Natural killer cell (primary cell): ENCODE measurements at regions not wholly inside any gene's neighbourhood (a gene's known extent, or its start where the extent isn't known, plus 50 kb on each side); places are given as distances from the start of the nearest gene placed in this dataset.

Experiments
- ATAC-seq, 3 donors: fragments of 150-1000 bp in 2 of 3; fragments of 200-7000 bp in 1 of 3; cut with Tn5 transposase; 1 replicate in 1 of 3; 2 replicates in 2 of 3; pipeline ENCODE4 v1.10.0; 2021; ENCODE audit warnings: mild to moderate bottlenecking in 2 of 3, moderate library complexity in 2 of 3
- DNase-seq, 2 donors: peaks; one replicate each; pipeline versions ENCODE4 v3.0.0 to v3.0.0-alpha.2; 2013 to 2021; ENCODE audit warnings: mixed read lengths in 1 of 2
- H3K27ac ChIP-seq: one replicate; pipeline ENCODE4 v1.5.1; 2013; ENCODE audit warnings: mild to moderate bottlenecking, low read length
- H3K27me3 ChIP-seq: one replicate; pipeline ENCODE4 v1.6.1; 2013; ENCODE audit warnings: low read length; ENCODE audit not compliant: control insufficient read depth, insufficient read depth
- H3K36me3 ChIP-seq: one replicate; pipeline ENCODE4 v1.6.1; 2013; ENCODE audit warnings: low read length; ENCODE audit not compliant: control insufficient read depth, insufficient read depth
- H3K4me1 ChIP-seq: one replicate; pipeline ENCODE4 v1.6.1; 2013; ENCODE audit warnings: low read length; ENCODE audit not compliant: control insufficient read depth, insufficient read depth
- H3K4me3 ChIP-seq: one replicate; pipeline ENCODE4 v1.5.1; 2013; ENCODE audit warnings: low read length
- H3K9me3 ChIP-seq: one replicate; pipeline ENCODE4 v1.6.1; 2013; ENCODE audit warnings: low read length; ENCODE audit not compliant: control insufficient read depth, insufficient read depth
- H3K27ac Mint-ChIP-seq, 2 donors: one replicate each; pipeline ENCODE4 v1.8.0; 2022; ENCODE audit warnings: mild to moderate bottlenecking in 2 of 2, mixed read lengths in 2 of 2, moderate library complexity in 1 of 2
- H3K27me3 Mint-ChIP-seq, 2 donors: one replicate each; pipeline ENCODE4 v1.8.0; 2022; ENCODE audit warnings: low read depth in 2 of 2, mixed read lengths in 2 of 2
- H3K36me3 Mint-ChIP-seq: one replicate; pipeline ENCODE4 v1.8.0; 2022; ENCODE audit warnings: mixed read lengths
- H3K4me1 Mint-ChIP-seq, 2 donors: one replicate each; pipeline ENCODE4 v1.8.0; 2022; ENCODE audit warnings: mixed read lengths in 2 of 2
- H3K4me3 Mint-ChIP-seq: one replicate; pipeline ENCODE4 v1.8.0; 2022; ENCODE audit warnings: mild to moderate bottlenecking, moderate library complexity, mixed read lengths
- H3K9me3 Mint-ChIP-seq, 2 donors: one replicate each; pipeline ENCODE4 v1.8.0; 2022; ENCODE audit warnings: mixed read lengths in 2 of 2
- CTCF ChIP-seq: fragments of 200-600 bp; IDR thresholded peaks from one replicate; pipeline ENCODE4 v1.8.0; 2022; ENCODE audit warnings: antibody characterized with exemption
- WGBS: methylation state at CpG from one replicate; pipeline ENCODE4 v1.1.7; 2013; ENCODE audit warnings: missing lambda C conversion rate; ENCODE audit not compliant: insufficient coverage; 5-methylcytosine and 5-hydroxymethylcytosine counted together
- intact Hi-C: fragments of 100-400 bp; cut with micrococcal nuclease; formaldehyde crosslinking; loops from one replicate; pipeline ENCODE4 v1.14.2; 2022

DNA sequence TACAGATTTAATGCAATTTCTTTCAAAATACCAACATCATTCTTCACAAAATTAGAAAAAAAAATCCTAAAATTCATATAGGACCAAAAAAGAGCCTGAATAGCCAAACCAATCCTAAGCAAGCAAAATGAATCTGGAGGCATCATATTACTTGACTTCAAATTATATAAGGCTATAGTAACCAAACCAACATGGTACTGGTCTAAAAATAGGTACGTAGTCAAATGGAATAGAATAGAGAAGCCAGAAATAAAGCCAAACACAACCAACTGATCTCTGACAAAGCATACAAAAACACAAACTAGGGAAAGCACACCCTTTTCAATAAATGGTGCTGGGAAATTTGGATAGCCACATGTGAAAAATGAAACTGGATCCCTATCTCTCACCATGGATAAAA, 112.3 kb upstream of the TSPAN2 start:
- peaks cover 6% of the 10 kb centered on the region for H3K36me3 Mint-ChIP-seq
- H3K27ac Mint-ChIP-seq: no peak overlapping the region
- peaks cover 6 to 19% of the 10 kb centered on the region in 2 donors for H3K27me3 Mint-ChIP-seq
- H3K4me3 ChIP-seq: no peak overlapping the region
- WGBS: no CpG with 5 or more reads among the region's 1 CpG
- H3K9me3 ChIP-seq: no peaks in the 10 kb centered on the region
- H3K36me3 ChIP-seq: no peaks in the 10 kb centered on the region
- no peak for TF ChIP-seq CTCF
- H3K4me3 Mint-ChIP-seq: no peak overlapping the region
- H3K27me3 ChIP-seq: no peaks in the 10 kb centered on the region
- H3K27ac ChIP-seq: no peak overlapping the region
- H3K9me3 Mint-ChIP-seq: peaks cover 3 to 12% of the 10 kb centered on the region in 2 donors
- ATAC-seq (no peak), DNase-seq (no peak)
- intact Hi-C loops: no loop called here
- H3K4me1 Mint-ChIP-seq: no peaks in the 10 kb centered on the region
- no peaks in the 10 kb centered on the region for H3K4me1 ChIP-seq

DNA sequence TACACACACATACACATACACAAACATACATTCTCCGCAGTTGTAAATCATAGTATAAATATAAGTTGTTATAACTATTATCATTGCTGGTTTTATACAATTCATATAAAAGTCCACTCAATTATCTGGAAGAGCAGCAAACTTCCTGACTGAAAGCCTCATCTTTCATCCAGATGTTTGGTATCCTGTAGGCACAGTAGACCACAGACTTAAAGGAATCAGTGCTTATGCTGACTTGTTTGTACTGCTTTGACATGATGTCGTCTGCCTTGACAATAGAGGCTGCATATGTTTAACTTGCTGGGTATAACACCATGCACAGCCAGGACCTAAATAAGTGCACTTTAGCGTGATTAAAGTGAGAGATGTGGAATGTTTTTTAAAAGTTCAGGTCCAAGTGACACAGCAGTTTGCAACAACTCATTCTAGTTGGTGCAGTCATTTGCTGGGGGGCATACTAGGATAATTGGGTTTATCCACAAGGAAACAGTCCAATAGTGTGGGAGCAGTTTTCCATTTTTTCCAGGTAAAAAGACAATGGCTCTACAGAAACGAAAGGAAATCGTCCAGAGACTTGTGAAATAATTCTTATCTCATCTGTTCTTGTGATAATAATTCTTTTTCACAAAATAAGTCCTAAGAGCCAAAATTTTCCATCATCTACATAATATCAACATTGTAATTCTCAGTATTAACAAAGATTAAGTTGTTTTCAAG, 110.3 kb upstream of the TSPAN2 start:
- Mint-ChIP-seq H3K27ac (no peak overlapping the region), H3K9me3 (peaks cover 3 to 12% of the 10 kb centered on the region in 2 donors), H3K27me3 (peaks cover 9 to 18% of the 10 kb centered on the region in 2 donors), H3K36me3 (peaks cover 6% of the 10 kb centered on the region), H3K4me1 (no peaks in the 10 kb centered on the region), H3K4me3 (no peak overlapping the region)
- no peaks in the 10 kb centered on the region for H3K27me3 ChIP-seq
- no peak overlapping the region for H3K27ac ChIP-seq
- DNase-seq: no peak
- no peaks in the 10 kb centered on the region for H3K9me3 ChIP-seq
- intact Hi-C loops: no loop called here
- no peak for TF ChIP-seq CTCF
- 71% methylated on average over 4 of the region's 5 CpGs for WGBS
- no peaks in the 10 kb centered on the region for H3K36me3 ChIP-seq
- no peak overlapping the region for H3K4me3 ChIP-seq
- no peak for ATAC-seq
- H3K4me1 ChIP-seq: no peaks in the 10 kb centered on the region

DNA sequence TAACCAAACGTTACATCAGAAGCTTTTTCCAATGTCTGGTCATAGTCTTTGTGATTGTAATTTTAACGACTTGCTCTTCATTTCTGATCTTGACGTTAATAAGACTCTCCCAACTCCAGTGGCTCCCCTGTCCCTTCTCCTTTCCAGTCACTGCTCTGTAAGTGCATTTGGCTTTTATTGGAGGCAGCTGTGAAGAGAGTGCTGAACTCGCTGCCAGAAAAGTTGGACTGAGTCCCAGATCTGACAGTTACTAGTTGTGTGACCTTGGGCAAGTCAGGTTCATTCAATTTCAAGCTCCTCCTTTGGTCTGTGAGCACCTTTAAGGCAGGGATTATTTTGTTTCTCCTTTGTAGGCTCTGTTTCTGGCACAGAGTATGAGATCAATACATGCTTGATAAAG, 109.6 kb upstream of the TSPAN2 start:
- no peak for DNase-seq
- Mint-ChIP-seq H3K4me3 (no peak overlapping the region), H3K27me3 (peaks cover 15 to 17% of the 10 kb centered on the region in 2 donors), H3K27ac (no peak overlapping the region), H3K9me3 (peaks cover 3 to 7% of the 10 kb centered on the region in 2 donors), H3K4me1 (no peaks in the 10 kb centered on the region), H3K36me3 (peaks cover 6% of the 10 kb centered on the region)
- H3K36me3 ChIP-seq: no peaks in the 10 kb centered on the region
- no peak overlapping the region for H3K27ac ChIP-seq
- no peak for ATAC-seq
- H3K9me3 ChIP-seq: no peaks in the 10 kb centered on the region
- WGBS: 84% methylated on average over 4 of the region's 4 CpGs
- no peak for TF ChIP-seq CTCF
- H3K27me3 ChIP-seq: no peaks in the 10 kb centered on the region
- no peak overlapping the region for H3K4me3 ChIP-seq
- intact Hi-C loops: no loop called here
- H3K4me1 ChIP-seq: no peaks in the 10 kb centered on the region

DNA sequence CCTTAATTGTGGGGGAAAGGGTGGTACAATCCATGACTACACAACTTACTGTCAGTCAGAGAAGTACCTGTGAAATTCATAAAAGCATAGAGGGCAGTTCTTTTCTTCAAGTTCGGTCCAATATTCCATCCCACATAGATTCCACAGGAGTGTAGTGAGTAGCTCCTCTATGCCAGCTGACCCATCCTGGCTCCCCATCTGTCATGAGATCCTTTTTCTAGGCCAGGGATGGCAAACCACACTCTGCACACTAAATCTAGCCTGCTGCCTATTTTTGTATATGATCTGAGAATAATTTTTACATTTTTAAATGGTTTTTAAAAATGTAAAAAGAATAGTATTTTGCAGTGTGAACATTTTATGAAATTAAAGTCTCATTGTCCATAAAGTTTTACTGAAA, 107.0 kb upstream of the TSPAN2 start:
- H3K27ac Mint-ChIP-seq: no peak overlapping the region
- TF ChIP-seq CTCF: no peak
- H3K4me1 Mint-ChIP-seq: no peaks in the 10 kb centered on the region
- Histone ChIP-seq H3K4me3 (no peak overlapping the region), H3K36me3 (no peaks in the 10 kb centered on the region), H3K27ac (no peak overlapping the region), H3K4me1 (no peaks in the 10 kb centered on the region), H3K27me3 (no peaks in the 10 kb centered on the region), H3K9me3 (no peaks in the 10 kb centered on the region)
- H3K27me3 Mint-ChIP-seq: peaks cover 20 to 26% of the 10 kb centered on the region in 2 donors
- no peak for ATAC-seq
- no peaks in the 10 kb centered on the region for H3K36me3 Mint-ChIP-seq
- WGBS: 83% methylated on average over 1 of the region's 1 CpG
- H3K4me3 Mint-ChIP-seq: no peak overlapping the region
- intact Hi-C loops: no loop called here
- H3K9me3 Mint-ChIP-seq: no peaks in the 10 kb centered on the region
- DNase-seq: no peak
